GM18870 (cell line): ENCODE measurements at regions not wholly inside any gene's neighbourhood (a gene's known extent, or its start where the extent isn't known, plus 50 kb on each side); places are given as distances from the start of the nearest gene placed in this dataset.
"Not testable (repeated sequence)": the region's sequence is repeated elsewhere in the genome, so short reads cannot be mapped to it uniquely, and the experiment has no call there.

ENCODE experiments used
- ATAC-seq: cut with Tn5 transposase; IDR thresholded peaks from one replicate; pipeline ENCODE4 v1.9.1; 2021; ENCODE audit warnings: moderate library complexity; ENCODE audit not compliant: unreplicated experiment

DNA sequence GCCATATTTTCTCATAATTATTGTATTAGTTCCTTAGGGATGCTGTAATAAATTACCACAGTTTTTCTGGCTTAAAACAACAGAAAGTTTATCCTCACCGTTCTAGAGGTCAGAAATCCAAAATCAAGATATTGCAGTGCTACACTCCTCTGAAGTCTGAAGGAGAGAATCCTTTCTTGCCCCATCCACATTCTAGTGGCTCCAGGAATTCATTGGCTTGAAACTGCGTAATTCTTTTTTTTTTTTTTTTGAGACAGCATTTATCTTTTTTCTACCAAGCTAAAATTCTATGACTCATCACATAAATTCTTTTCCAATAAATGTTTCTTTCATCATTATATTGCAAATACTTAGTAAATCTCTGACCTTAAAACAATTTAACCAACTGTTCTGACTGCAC lies 451.0 kb upstream of the RGS18 start:
- ATAC-seq = no peak

DNA sequence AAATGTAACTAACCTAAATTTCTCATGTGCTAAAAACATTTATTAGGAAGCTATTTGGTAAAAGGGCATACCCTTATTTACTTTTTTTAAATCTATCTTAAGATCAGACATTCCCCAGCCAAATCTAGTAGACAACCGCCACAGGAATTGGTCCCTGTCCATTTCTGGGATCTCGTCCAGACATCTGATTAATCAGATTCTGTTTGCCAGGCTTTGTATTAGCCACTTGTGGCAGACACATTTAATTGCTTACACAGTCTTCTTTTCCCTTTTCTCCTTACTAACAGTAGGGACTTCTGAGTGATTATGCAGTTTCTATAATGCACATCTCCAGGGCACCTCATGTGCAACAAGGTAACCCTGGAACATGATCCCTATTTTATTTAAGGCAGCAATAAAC lies 449.0 kb upstream of the RGS18 start:
- ATAC-seq = no peak

DNA sequence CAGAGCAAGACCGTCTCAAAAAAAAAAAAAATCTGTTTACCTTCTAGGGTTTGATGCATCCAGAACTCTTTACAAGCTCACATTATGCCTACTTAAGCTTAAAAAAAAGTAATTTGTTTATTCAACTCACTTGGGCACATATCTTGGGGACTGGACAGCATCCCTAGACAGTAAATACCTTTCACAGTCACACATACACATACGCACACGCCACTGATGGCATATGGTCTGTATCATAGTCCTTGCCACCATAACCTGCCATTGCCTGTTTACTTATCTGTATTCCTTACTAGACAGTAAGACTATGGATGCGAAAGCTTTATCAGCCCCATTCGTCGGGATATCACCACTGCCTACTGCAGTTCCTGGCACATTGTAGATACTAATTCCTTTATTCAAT lies 446.3 kb upstream of the RGS18 start:
- ATAC-seq = no peak

DNA sequence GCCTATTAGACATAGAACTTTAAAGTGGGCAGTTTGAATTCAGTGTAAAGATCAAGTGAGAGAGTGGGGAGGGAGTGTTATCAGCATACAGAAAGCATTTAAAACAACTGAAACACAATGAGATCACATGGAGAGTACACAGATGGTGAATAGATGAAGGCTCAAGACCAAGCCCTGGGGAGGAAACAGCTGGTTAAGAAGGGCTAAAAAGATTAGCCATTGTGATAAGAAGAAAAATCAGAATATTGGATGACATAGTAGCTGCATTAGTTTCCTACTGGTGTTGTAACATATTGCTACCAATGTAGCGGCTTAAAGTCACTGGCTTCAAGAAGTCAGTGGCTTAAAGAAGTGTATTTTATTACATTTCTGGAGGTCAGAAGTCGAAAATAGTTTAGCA lies 443.4 kb upstream of the RGS18 start:
- ATAC-seq = no peak

GRCh38 chr1:191729742-191730141 lies 428.5 kb upstream of the RGS18 start:
- ATAC-seq = no peak

DNA sequence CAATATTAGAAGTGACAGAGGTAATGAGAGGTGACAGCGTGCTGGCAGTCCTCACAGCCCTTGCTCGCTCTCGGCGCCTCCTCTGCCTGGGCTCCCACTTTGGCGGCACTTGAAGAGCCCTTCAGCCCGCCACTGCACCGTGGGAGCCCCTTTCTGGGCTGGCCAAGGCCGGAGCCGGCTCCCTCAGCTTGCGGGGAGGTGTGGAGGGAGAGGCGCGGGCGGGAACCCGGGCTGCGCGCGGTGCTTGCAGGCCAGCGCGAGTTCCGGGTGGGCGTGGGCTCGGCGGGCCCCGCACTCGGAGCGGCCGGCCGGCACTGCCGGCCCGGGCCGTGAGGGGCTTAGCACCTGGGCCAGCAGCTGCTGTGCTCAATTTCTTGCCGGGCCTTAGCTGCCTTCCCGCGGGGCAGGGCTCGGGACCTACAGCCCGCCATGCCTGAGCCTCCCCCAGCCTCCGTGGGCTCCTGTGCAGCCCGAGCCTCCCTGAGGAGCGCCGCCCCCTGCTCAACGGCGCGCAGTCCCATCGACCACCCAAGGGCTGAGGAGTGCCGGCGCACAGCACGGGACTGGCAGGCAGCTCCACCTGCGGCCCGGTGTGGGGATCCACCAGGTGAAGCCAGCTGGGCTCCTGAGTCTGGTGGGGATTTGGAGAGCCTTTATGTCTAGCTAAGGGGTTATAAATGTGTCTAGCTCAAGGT lies 426.5 kb upstream of the RGS18 start:
- not testable (repeated sequence) for ATAC-seq

- ATAC-seq = no peak
Observed at GRCh38 chr1:191734321-191734720, 423.9 kb upstream of the RGS18 start.

DNA sequence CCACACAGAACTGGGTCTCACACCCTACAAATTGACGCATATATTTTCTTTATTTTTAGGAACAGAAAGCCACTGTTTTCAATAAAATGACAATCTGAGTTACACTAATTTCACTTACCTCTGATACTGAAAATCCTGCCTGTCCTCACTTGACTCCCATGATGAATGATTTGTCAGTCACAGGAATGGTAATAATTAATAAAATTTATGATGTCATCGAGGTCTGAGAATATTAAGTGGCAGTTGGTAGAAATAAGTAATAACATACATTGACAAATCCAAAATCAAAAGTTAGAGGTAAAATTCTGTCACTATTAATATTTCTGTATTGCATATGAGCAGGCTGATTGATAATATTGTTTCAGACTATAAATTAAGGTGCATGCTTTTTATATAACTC lies 418.7 kb upstream of the RGS18 start:
- ATAC-seq = no peak

- ATAC-seq = no peak
Observed at GRCh38 chr1:191752342-191752741, 405.9 kb upstream of the RGS18 start.

DNA sequence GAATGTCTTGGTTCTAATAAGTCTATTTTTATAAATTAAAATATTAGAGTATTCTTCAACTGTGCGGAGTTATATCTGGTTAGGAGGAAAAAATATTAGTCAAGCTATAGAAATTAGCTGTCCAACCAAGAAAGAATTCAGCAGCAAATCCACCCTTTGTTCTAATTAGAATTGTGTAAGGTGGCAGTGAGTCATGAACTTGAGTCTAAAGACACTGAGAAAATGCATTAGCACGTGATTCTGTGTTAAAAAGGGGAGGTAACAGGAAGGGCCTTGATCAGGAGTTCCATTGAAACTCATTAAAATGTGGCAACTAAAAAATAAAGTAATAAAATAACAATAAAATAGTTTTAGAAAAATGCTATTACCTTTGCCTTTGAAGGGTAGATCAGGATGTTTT lies 398.2 kb upstream of the RGS18 start:
- no peak for ATAC-seq

DNA sequence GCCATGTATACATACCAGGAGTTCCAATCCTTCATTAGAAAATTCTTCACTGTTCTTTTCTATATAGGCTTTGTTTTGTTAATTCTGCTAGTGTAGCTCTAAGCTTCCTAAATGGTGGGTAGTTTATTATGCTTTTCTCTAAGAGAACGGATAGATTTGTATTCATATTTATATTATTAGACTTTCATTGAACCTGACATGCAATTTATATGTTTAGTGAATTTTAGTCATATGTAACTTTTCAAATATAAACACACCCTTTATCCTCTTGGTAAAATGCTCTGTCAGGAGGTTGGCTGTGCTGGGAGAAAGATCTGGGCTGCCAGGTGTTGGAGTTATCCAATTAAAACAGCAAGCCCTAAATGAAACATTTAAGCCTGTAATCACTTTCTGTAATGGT lies 369.7 kb upstream of the RGS18 start:
- no peak for ATAC-seq

DNA sequence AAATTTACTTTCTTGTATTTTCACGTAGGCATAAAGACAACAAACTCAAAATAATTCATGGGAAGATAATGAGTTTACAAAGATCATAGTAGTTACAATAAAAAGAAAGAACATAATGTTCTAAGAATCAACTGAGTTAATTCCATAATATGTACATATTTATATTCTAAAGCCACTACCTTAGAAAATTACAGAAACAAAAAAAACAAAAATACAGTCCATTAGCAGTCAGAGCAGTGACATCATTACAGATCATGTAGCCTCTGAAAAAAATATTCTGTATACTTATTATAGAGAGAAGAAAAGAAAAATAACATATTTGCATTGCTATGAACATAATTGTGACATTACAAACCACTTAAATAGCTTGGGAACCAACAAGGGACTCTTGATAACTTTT lies 360.1 kb upstream of the RGS18 start:
- ATAC-seq = no peak

DNA sequence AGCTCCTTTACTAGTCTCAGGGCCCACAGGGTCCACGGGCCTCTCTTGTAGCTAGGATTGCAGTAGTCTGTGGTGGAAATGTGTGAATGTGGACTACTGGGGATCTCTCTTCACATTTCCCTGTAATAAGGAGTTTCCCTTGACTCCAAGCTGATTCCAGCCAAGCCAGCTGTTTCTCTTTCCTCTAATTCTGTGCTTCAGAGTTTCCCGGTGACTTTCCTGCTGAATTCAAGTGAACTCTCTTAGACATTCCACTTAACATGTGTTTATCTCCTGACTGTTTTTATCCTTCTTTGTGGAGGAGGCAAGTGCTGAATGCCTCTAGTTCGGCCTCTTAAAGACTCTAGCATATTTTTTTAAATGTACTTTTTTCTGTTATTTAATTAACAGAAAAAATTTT lies 354.0 kb upstream of the RGS18 start:
- no peak for ATAC-seq

GRCh38 chr1:191813593-191813992 lies 344.7 kb upstream of the RGS18 start:
- not testable (repeated sequence) for ATAC-seq

DNA sequence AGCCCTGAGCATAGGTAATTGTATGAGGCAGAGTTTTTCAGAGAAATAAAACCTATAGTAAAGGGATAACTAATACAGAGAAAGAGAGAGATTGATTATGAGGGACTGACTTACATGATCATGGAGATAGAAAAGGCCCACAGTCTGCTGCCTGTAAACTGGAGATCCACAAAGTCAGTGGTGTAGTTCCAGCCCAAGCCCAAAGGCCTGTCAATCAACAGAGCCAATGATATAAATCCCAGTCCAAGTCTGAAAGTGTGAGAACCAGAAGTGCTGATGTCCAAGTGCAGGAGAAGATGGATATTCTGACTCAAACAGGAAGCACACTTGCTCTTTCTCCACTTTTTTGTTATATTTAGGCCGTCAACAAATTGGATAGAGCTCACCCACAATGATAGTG lies 340.1 kb upstream of the RGS18 start:
- ATAC-seq = no peak

DNA sequence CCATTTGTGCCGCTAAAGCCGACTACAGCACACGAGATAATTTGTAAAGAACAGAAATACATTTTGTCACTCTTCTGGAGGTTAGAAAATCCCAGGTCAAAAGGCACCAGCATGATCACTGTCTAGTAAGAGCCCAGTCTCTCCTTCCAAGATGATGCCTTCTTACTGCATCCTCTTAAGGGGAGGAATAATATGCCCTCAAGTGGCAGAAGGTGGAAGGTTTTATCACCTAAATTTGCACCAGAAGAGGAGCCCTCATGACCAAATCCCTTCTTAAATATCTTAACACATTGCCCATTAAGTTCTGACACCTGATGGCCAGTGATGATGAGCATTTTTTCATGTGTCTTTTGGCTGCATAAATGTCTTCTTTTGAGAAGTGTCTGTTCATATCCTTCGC lies 326.7 kb upstream of the RGS18 start:
- ATAC-seq = no peak

DNA sequence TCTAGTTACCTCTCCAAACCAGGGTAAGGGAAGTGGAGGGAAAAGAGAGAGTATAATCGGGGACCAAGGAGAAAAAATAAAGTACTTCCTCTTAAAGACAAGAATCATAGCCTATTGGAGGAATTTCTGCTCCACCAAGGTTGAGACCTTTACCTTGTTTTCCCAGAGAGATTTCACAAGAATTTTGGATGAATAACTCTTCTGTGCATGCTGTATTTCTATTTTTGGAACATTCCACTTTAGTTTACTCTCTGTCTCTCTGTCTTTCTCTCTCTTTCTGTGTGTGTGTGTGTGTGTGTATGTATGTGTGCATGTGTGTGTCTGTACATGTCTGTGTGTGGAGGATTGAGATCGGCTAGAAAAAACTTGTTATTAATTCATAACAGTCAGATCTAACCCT lies 318.4 kb upstream of the RGS18 start:
- no peak for ATAC-seq

GRCh38 chr1:191851799-191852595 lies 306.3 kb upstream of the RGS18 start:
- ATAC-seq = no peak

DNA sequence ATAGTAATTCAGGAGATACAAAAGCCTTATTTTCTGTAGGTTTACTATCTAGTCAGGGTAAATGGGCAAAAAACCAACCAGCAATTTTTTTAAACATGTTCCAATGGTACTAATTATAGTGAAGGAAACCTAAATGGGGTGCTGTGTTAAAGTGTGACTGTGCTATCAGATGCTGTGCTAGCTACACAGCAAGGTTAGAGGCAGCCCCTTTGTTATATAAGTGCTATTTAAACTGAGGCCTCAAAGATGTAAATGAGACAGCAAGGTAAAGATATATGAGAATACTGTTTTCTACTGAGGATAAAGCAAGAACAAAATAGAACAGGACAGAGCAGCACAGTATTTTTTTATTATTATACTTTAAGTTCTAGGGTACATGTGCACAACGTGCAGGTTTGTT lies 305.4 kb upstream of the RGS18 start:
- no peak for ATAC-seq

DNA sequence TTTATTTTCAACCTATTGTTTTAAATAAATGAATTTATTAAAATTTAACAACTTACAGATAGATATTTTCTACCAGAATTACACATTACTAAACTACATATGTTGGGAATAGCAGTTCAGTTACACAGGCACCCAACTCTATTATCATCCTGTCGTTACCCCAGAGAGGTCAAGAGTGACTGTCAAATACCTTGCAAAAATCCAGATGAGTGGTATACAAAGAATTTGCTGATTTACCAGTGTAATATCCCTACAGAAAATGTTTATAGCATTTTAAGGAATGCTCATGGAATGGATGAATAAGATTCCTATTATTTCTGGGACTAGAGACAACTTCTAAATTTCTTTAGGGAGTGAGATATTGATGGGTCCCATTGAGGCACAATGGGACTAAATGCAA lies 300.7 kb upstream of the RGS18 start:
- no peak for ATAC-seq

GRCh38 chr1:191865479-191865878 lies 292.8 kb upstream of the RGS18 start:
- ATAC-seq = no peak

DNA sequence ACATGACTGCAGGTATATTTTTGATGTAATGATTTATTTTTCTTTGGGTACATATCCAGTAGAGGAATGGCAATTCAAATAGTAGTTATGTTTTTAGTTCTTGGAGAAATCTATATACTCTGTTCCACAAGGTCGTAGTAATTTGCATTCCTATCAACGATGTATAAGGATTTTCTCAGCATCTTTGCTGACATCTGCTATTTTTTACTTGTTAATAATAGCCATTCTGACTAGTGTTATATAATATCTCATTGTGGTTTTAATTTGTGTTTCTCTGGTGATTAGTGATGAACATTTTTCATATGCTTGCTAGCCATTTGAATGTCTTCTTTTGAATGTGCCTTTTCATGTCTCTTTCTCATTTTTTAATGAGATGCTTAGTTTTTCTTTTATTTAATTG lies 292.1 kb upstream of the RGS18 start:
- ATAC-seq = no peak
